Fibroblast of lung (primary cell): ENCODE measurements at regions not wholly inside any gene's neighbourhood (a gene's known extent, or its start where the extent isn't known, plus 50 kb on each side); places are given as distances from the start of the nearest gene placed in this dataset.

Experiments used
- DNase-seq, 2 donors: peaks; one replicate each; pipeline versions ENCODE4 v3.0.0 to v3.0.0-alpha.2; 2010; ENCODE audit warnings: low read depth in 2 of 2
- H2AFZ ChIP-seq: 2 replicates; pipeline ENCODE4 v1.5.1; 2012; ENCODE audit warnings: low read length, control low read depth, inconsistent platforms
- H3K27ac ChIP-seq: 2 replicates; pipeline ENCODE4 v1.5.1; 2011; ENCODE audit warnings: low read length, control low read depth; ENCODE audit not compliant: insufficient read depth
- H3K27me3 ChIP-seq: 2 replicates; pipeline ENCODE4 v1.5.1; 2011; ENCODE audit warnings: mild to moderate bottlenecking, low read length; ENCODE audit not compliant: control insufficient read depth, insufficient read depth
- H3K36me3 ChIP-seq: 2 replicates; pipeline ENCODE4 v1.5.1; 2011; ENCODE audit warnings: low read length; ENCODE audit not compliant: control insufficient read depth, insufficient read depth
- H3K4me1 ChIP-seq: 2 replicates; pipeline ENCODE4 v1.5.1; 2011; ENCODE audit warnings: low read length; ENCODE audit not compliant: control insufficient read depth, insufficient read depth; ENCODE audit errors: extremely low read depth
- H3K4me2 ChIP-seq: 2 replicates; pipeline ENCODE4 v1.5.1; 2011; ENCODE audit warnings: low read length, control low read depth; ENCODE audit not compliant: insufficient read depth; ENCODE audit errors: extremely low read depth
- H3K4me3 ChIP-seq, 4 experiments: fragments of 200-600 bp in 1 of 4; sonication (generic) in 1 of 4; replicated peaks in 1 of 4; 2 replicates each; pipeline ENCODE4 v1.5.1; 2011 to 2016; ENCODE audit warnings: low read length in 4 of 4, low read depth in 3 of 4, mild to moderate bottlenecking in 3 of 4, control low read depth in 2 of 4, inconsistent platforms in 1 of 4, mixed read lengths in 1 of 4; ENCODE audit not compliant: insufficient read depth in 1 of 4; ENCODE audit errors: control extremely low read depth in 1 of 4
- H3K79me2 ChIP-seq: 2 replicates; pipeline ENCODE4 v1.5.1; 2012; ENCODE audit warnings: mild to moderate bottlenecking, low read length, inconsistent platforms; ENCODE audit not compliant: control insufficient read depth, insufficient read depth
- H3K9ac ChIP-seq: 2 replicates; pipeline ENCODE4 v1.5.1; 2011; ENCODE audit warnings: mild to moderate bottlenecking, low read length, control low read depth; ENCODE audit not compliant: insufficient read depth
- H3K9me3 ChIP-seq: 2 replicates; pipeline ENCODE4 v1.5.1; 2012; ENCODE audit warnings: low read depth, low read length; ENCODE audit not compliant: control insufficient read depth, insufficient read depth
- H4K20me1 ChIP-seq: 2 replicates; pipeline ENCODE4 v1.5.1; 2011; ENCODE audit warnings: low read length; ENCODE audit not compliant: control insufficient read depth, insufficient read depth; ENCODE audit errors: extremely low read depth
- CTCF ChIP-seq, 2 donors: IDR thresholded peaks in 1 of 2; conservative IDR thresholded peaks in 1 of 2; 1 replicate in 1 of 2; 2 replicates in 1 of 2; pipeline ENCODE4 v1.5.1; 2011 to 2012; ENCODE audit warnings: low read length in 2 of 2, control low read depth in 1 of 2, inconsistent platforms in 1 of 2, low read depth in 1 of 2, mild to moderate bottlenecking in 1 of 2
- EZH2 ChIP-seq: IDR thresholded peaks from 2 replicates; pipeline ENCODE4 v1.5.1; 2012; ENCODE audit warnings: low read length, control low read depth, mild to moderate bottlenecking; ENCODE audit errors: missing control alignments

GRCh38 chr13:63690672-63691071 is 2275.0 kb upstream of the PCDH20 start:
- Histone ChIP-seq H2AFZ (no peak overlapping the region), H3K27ac (no peak overlapping the region), H3K4me1 (no peaks in the 10 kb centered on the region), H4K20me1 (no peaks in the 10 kb centered on the region), H3K36me3 (no peaks in the 10 kb centered on the region), H3K9me3 (no peaks in the 10 kb centered on the region), H3K4me2 (no peak overlapping the region), H3K27me3 (no peaks in the 10 kb centered on the region), H3K4me3 (no peak overlapping the region), H3K9ac (no peak overlapping the region), H3K79me2 (no peaks in the 10 kb centered on the region)
- no peak for TF ChIP-seq EZH2
- no peak for TF ChIP-seq CTCF (conservative IDR thresholded peaks at IDR 0.05 in 1 of 2, IDR thresholded peaks at IDR 0.05 in 1 of 2; ENCODE audit: low read depth in 1 of 2, low read length in 2 of 2)
- DNase-seq = no peak

GRCh38 chr13:63684822-63685221 is 2269.2 kb upstream of the PCDH20 start:
- no peak for DNase-seq
- H3K27me3 ChIP-seq = no peaks in the 10 kb centered on the region
- no peak for TF ChIP-seq CTCF (conservative IDR thresholded peaks at IDR 0.05 in 1 of 2, IDR thresholded peaks at IDR 0.05 in 1 of 2; ENCODE audit: low read depth in 1 of 2, low read length in 2 of 2)
- TF ChIP-seq EZH2 = no peak
- no peak overlapping the region for H3K4me2 ChIP-seq
- no peak overlapping the region for H2AFZ ChIP-seq
- H3K27ac ChIP-seq = no peak overlapping the region
- H3K9me3 ChIP-seq = no peaks in the 10 kb centered on the region
- no peaks in the 10 kb centered on the region for H3K36me3 ChIP-seq
- no peaks in the 10 kb centered on the region for H3K79me2 ChIP-seq
- no peaks in the 10 kb centered on the region for H3K4me1 ChIP-seq
- no peak overlapping the region for H3K4me3 ChIP-seq
- no peaks in the 10 kb centered on the region for H4K20me1 ChIP-seq
- H3K9ac ChIP-seq = no peak overlapping the region

- TF ChIP-seq EZH2 (no peak), CTCF (conservative IDR thresholded peaks at IDR 0.05 in 1 of 2, IDR thresholded peaks at IDR 0.05 in 1 of 2; ENCODE audit: low read depth in 1 of 2, low read length in 2 of 2) (no peak)
- Histone ChIP-seq H3K9me3 (no peaks in the 10 kb centered on the region), H4K20me1 (no peaks in the 10 kb centered on the region), H3K27ac (no peak overlapping the region), H3K27me3 (no peaks in the 10 kb centered on the region), H3K36me3 (no peaks in the 10 kb centered on the region), H3K4me2 (no peak overlapping the region), H2AFZ (no peak overlapping the region), H3K4me1 (no peaks in the 10 kb centered on the region), H3K79me2 (no peaks in the 10 kb centered on the region), H3K9ac (no peak overlapping the region), H3K4me3 (no peak overlapping the region)
- DNase-seq = no peak
Observed at GRCh38 chr13:63680704-63681103, 2265.1 kb upstream of the PCDH20 start.
